ENCODE measurements at regions not wholly inside any gene's neighbourhood (a gene's known extent, or its start where the extent isn't known, plus 50 kb on each side); places are given as distances from the start of the nearest gene placed in this dataset.

DNA sequence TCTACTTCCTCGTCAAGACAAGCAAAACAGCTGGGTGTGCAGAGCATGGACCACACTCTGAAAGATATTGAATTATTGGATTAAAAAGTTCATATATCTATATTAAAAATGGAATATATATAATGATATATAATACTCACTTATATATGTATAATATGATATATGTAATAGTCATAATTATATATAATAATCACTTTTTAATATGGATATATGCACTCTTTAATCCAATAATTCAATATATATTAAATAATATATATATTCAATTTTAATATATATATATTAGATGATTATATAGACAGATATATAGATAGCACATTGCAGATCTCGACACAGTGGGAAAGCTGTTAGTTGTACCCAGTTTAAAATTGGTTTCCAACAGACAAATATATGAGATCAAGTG, 182.1 kb upstream of the CARD18 start:
- H3K4me3 Mint-ChIP-seq, result no peak overlapping the region
- TF ChIP-seq, protein P1, sequence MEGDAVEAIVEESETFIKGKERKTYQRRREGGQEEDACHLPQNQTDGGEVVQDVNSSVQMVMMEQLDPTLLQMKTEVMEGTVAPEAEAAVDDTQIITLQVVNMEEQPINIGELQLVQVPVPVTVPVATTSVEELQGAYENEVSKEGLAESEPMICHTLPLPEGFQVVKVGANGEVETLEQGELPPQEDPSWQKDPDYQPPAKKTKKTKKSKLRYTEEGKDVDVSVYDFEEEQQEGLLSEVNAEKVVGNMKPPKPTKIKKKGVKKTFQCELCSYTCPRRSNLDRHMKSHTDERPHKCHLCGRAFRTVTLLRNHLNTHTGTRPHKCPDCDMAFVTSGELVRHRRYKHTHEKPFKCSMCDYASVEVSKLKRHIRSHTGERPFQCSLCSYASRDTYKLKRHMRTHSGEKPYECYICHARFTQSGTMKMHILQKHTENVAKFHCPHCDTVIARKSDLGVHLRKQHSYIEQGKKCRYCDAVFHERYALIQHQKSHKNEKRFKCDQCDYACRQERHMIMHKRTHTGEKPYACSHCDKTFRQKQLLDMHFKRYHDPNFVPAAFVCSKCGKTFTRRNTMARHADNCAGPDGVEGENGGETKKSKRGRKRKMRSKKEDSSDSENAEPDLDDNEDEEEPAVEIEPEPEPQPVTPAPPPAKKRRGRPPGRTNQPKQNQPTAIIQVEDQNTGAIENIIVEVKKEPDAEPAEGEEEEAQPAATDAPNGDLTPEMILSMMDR (IDR thresholded peaks at IDR 0.05), result no peak
- no peaks in the 10 kb centered on the region for H3K4me1 Mint-ChIP-seq

GRCh38 chr11:105315287-105315686, 175.7 kb upstream of the CARD18 start:
- Mint-ChIP-seq H3K27ac (no peak overlapping the region), H3K4me1 (no peaks in the 10 kb centered on the region), H3K4me3 (no peak overlapping the region), H3K9me3 (no peaks in the 10 kb centered on the region), H3K27me3 (ENCODE audit: low read depth, poor library complexity) (no peaks in the 10 kb centered on the region), H3K36me3 (ENCODE audit: low read depth) (no peaks in the 10 kb centered on the region)
- DNase-seq, result no peak
- TF ChIP-seq, protein P1 (IDR thresholded peaks at IDR 0.05), result no peak

More for the DNA sequence above, 182.1 kb upstream of the CARD18 start:
- H3K27me3 Mint-ChIP-seq (ENCODE audit: low read depth, poor library complexity), result no peaks in the 10 kb centered on the region
- no peaks in the 10 kb centered on the region for H3K36me3 Mint-ChIP-seq (ENCODE audit: low read depth)
- no peaks in the 10 kb centered on the region for H3K9me3 Mint-ChIP-seq
- H3K27ac Mint-ChIP-seq, result no peak overlapping the region
- no peak for DNase-seq

- H3K4me1 Mint-ChIP-seq, result no peaks in the 10 kb centered on the region
These were observed 172.7 kb upstream of the CARD18 start for GRCh38 chr11:105312266-105312665.

GRCh38 chr11:105298630-105299029, 159.1 kb upstream of the CARD18 start:
- no peak for DNase-seq

More at GRCh38 chr11:105312266-105312665, 172.7 kb upstream of the CARD18 start:
- no peaks in the 10 kb centered on the region for H3K27me3 Mint-ChIP-seq (ENCODE audit: low read depth, poor library complexity)
- no peak for DNase-seq
- H3K36me3 Mint-ChIP-seq (ENCODE audit: low read depth), result no peaks in the 10 kb centered on the region
- H3K4me3 Mint-ChIP-seq, result no peak overlapping the region
- H3K9me3 Mint-ChIP-seq, result no peaks in the 10 kb centered on the region
- TF ChIP-seq, protein P1 (IDR thresholded peaks at IDR 0.05), result no peak
- no peak overlapping the region for H3K27ac Mint-ChIP-seq

GRCh38 chr11:105298174-105298573, 158.6 kb upstream of the CARD18 start:
- Mint-ChIP-seq H3K36me3 (ENCODE audit: low read depth) (no peaks in the 10 kb centered on the region), H3K4me1 (no peaks in the 10 kb centered on the region), H3K9me3 (no peaks in the 10 kb centered on the region), H3K27me3 (ENCODE audit: low read depth, poor library complexity) (peaks cover 6% of the 10 kb centered on the region), H3K27ac (no peak overlapping the region), H3K4me3 (no peak overlapping the region)
- no peak for DNase-seq
- TF ChIP-seq, protein P1 (IDR thresholded peaks at IDR 0.05), result no peak

More at GRCh38 chr11:105298630-105299029, 159.1 kb upstream of the CARD18 start:
- Mint-ChIP-seq H3K9me3 (no peaks in the 10 kb centered on the region), H3K27me3 (ENCODE audit: low read depth, poor library complexity) (peaks cover 6% of the 10 kb centered on the region), H3K4me3 (no peak overlapping the region), H3K36me3 (ENCODE audit: low read depth) (no peaks in the 10 kb centered on the region), H3K4me1 (no peaks in the 10 kb centered on the region), H3K27ac (no peak overlapping the region)
- TF ChIP-seq, protein P1 (IDR thresholded peaks at IDR 0.05), result no peak

DNA sequence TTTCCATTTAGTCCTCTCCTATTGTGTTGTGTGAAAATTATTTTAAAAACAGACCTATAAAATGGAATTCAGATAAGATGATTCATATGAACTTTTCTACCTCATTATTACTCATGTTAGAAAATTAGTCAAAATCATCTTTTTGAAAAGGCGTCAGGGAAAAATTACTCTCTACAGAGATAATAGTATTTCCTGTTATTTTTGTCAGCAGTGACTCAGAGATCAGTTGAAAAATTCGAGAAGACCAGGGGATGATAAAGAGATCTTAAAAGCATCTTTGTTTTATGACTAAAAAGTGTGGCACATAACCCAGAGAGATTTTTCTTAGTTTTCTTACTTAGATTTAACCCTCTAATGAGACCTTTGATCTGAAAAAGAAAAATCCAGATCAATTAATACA, 157.9 kb upstream of the CARD18 start:
- no peaks in the 10 kb centered on the region for H3K4me1 Mint-ChIP-seq
- no peak overlapping the region for H3K4me3 Mint-ChIP-seq
- TF ChIP-seq, protein P1 (IDR thresholded peaks at IDR 0.05), result no peak
- DNase-seq, result no peak
- H3K36me3 Mint-ChIP-seq (ENCODE audit: low read depth), result no peaks in the 10 kb centered on the region
- no peaks in the 10 kb centered on the region for H3K9me3 Mint-ChIP-seq
- H3K27ac Mint-ChIP-seq, result no peak overlapping the region
- peaks cover 6% of the 10 kb centered on the region for H3K27me3 Mint-ChIP-seq (ENCODE audit: low read depth, poor library complexity)
